ENCODE measurements at regions not wholly inside any gene's neighbourhood (a gene's known extent, or its start where the extent isn't known, plus 50 kb on each side); places are given as distances from the start of the nearest gene placed in this dataset.
"Not testable (repeated sequence)": the region's sequence is repeated elsewhere in the genome, so short reads cannot be mapped to it uniquely, and the experiment has no call there.

- CTCF ChIA-PET, result no interaction called here
- POLR2A ChIA-PET, result no interaction called here
- TF ChIP-seq CTBP1 (IDR thresholded peaks at IDR 0.05; ENCODE audit: borderline replicate concordance), result peak; percentile 88; the same call in 1 of the 2 replicates
- TF ChIP-seq NFRKB (IDR thresholded peaks at IDR 0.05), result no peak
- TF ChIP-seq PKNOX1 (IDR thresholded peaks at IDR 0.05), result peak; percentile 88
- DNase-seq (ENCODE audit: extremely low spot score), result peak; percentile 36
These were observed 258.9 kb upstream of the GAS1 start for GRCh38 chr9:87206064-87206661.

- DNase-seq (ENCODE audit: extremely low spot score); POLR2A ChIA-PET; CTCF ChIA-PET: not testable (repeated sequence)
These were observed 263.4 kb upstream of the GAS1 start for GRCh38 chr9:87210658-87211057.

- no peak for TF ChIP-seq LEF1 (IDR thresholded peaks at IDR 0.05; ENCODE audit: borderline replicate concordance)
- no peak for TF ChIP-seq FOXM1 (IDR thresholded peaks at IDR 0.05; ENCODE audit: borderline replicate concordance)
- CTCF ChIA-PET, result no interaction called here
- DNase-seq (ENCODE audit: extremely low spot score), result no peak
- POLR2A ChIA-PET, result no interaction called here
These were observed 264.4 kb upstream of the GAS1 start for GRCh38 chr9:87211669-87212068.

- POLR2A ChIA-PET, result no interaction called here
- TF ChIP-seq FOXK2 (IDR thresholded peaks at IDR 0.05) (no peak), ARNT (IDR thresholded peaks at IDR 0.05) (no peak), NFRKB (IDR thresholded peaks at IDR 0.05) (no peak), SP1 (IDR thresholded peaks at IDR 0.05) (no peak), LEF1 (IDR thresholded peaks at IDR 0.05; ENCODE audit: borderline replicate concordance) (no peak), SUZ12 (IDR thresholded peaks at IDR 0.05) (no peak), L3MBTL2 (conservative IDR thresholded peaks at IDR 0.05) (no peak), TARDBP (IDR thresholded peaks at IDR 0.05) (no peak), HDGF (IDR thresholded peaks at IDR 0.05; ENCODE audit: borderline replicate concordance) (no peak), CTBP1 (IDR thresholded peaks at IDR 0.05; ENCODE audit: borderline replicate concordance) (no peak), FOXM1 (IDR thresholded peaks at IDR 0.05; ENCODE audit: borderline replicate concordance) (no peak), ZNF384 (IDR thresholded peaks at IDR 0.05) (no peak), BHLHE40 (IDR thresholded peaks at IDR 0.05; ENCODE audit: borderline replicate concordance) (no peak), FOXA1 (IDR thresholded peaks at IDR 0.05) (no peak), ELF4 (IDR thresholded peaks at IDR 0.05) (no peak)
- DNase-seq (ENCODE audit: extremely low spot score), result no peak
- CTCF ChIA-PET, result interaction anchor here (0.7 kb wide), 1 partner anchor 175 kb away, joined by 3 read pairs; no protein-coding TSS in a partner anchor
These were observed 265.3 kb upstream of the GAS1 start for GRCh38 chr9:87212605-87213021.

GRCh38 chr9:87213948-87214347 is 266.6 kb upstream of the GAS1 start:
- POLR2A ChIA-PET, result no interaction called here
- CTCF ChIA-PET, result no interaction called here
- no peak for DNase-seq (ENCODE audit: extremely low spot score)
- no peak for TF ChIP-seq SUZ12 (IDR thresholded peaks at IDR 0.05)
- no peak for TF ChIP-seq CTBP1 (IDR thresholded peaks at IDR 0.05; ENCODE audit: borderline replicate concordance)
- TF ChIP-seq FOXA1 (IDR thresholded peaks at IDR 0.05), result no peak
- 0 out of 2 replicates have a peak, but pooled peaks have one; percentile 23 for TF ChIP-seq PKNOX1 (IDR thresholded peaks at IDR 0.05)
- TF ChIP-seq L3MBTL2 (conservative IDR thresholded peaks at IDR 0.05), result no peak

GRCh38 chr9:87214991-87215390 is 267.7 kb upstream of the GAS1 start:
- TF ChIP-seq ARNT (IDR thresholded peaks at IDR 0.05), result no peak
- no peak for TF ChIP-seq CTBP1 (IDR thresholded peaks at IDR 0.05; ENCODE audit: borderline replicate concordance)
- TF ChIP-seq NFRKB (IDR thresholded peaks at IDR 0.05), result no peak
- TF ChIP-seq FOXM1 (IDR thresholded peaks at IDR 0.05; ENCODE audit: borderline replicate concordance), result no peak
- TF ChIP-seq TARDBP (IDR thresholded peaks at IDR 0.05), result no peak
- no peak for TF ChIP-seq ELF4 (IDR thresholded peaks at IDR 0.05)
- TF ChIP-seq ZNF384 (IDR thresholded peaks at IDR 0.05), result no peak
- no peak for TF ChIP-seq HDGF (IDR thresholded peaks at IDR 0.05; ENCODE audit: borderline replicate concordance)
- no peak for TF ChIP-seq SP1 (IDR thresholded peaks at IDR 0.05)
- no peak for TF ChIP-seq BHLHE40 (IDR thresholded peaks at IDR 0.05; ENCODE audit: borderline replicate concordance)
- TF ChIP-seq LEF1 (IDR thresholded peaks at IDR 0.05; ENCODE audit: borderline replicate concordance), result no peak
- TF ChIP-seq PKNOX1 (IDR thresholded peaks at IDR 0.05), result no peak
- no peak for TF ChIP-seq L3MBTL2 (conservative IDR thresholded peaks at IDR 0.05)
- TF ChIP-seq FOXK2 (IDR thresholded peaks at IDR 0.05), result no peak
- TF ChIP-seq FOXA1 (IDR thresholded peaks at IDR 0.05), result no peak
- no peak for TF ChIP-seq SUZ12 (IDR thresholded peaks at IDR 0.05)
- ChIA-PET CTCF (no interaction called here), POLR2A (no interaction called here)
- no peak for DNase-seq (ENCODE audit: extremely low spot score)

GRCh38 chr9:87216036-87216435 is 268.7 kb upstream of the GAS1 start:
- POLR2A ChIA-PET, result no interaction called here
- TF ChIP-seq BHLHE40 (IDR thresholded peaks at IDR 0.05; ENCODE audit: borderline replicate concordance) (no peak), ARNT (IDR thresholded peaks at IDR 0.05) (no peak), FOXK2 (IDR thresholded peaks at IDR 0.05) (no peak), SP1 (IDR thresholded peaks at IDR 0.05) (no peak), FOXA1 (IDR thresholded peaks at IDR 0.05) (no peak), L3MBTL2 (conservative IDR thresholded peaks at IDR 0.05) (no peak), SUZ12 (IDR thresholded peaks at IDR 0.05) (no peak), ELF4 (IDR thresholded peaks at IDR 0.05) (no peak), NFRKB (IDR thresholded peaks at IDR 0.05) (no peak), HDGF (IDR thresholded peaks at IDR 0.05; ENCODE audit: borderline replicate concordance) (no peak), ZNF384 (IDR thresholded peaks at IDR 0.05) (no peak)
- CTCF ChIA-PET, result no interaction called here
- no peak for DNase-seq (ENCODE audit: extremely low spot score)
